ENCODE measurements at regions not wholly inside any gene's neighbourhood (a gene's known extent, or its start where the extent isn't known, plus 50 kb on each side); places are given as distances from the start of the nearest gene placed in this dataset.
"Not testable (repeated sequence)": the region's sequence is repeated elsewhere in the genome, so short reads cannot be mapped to it uniquely, and the experiment has no call there.

GRCh38 chr6:74357321-74357720, 661.3 kb downstream of the CD109 start:
- DNase-seq: no peak

GRCh38 chr6:74356391-74356790, 660.4 kb downstream of the CD109 start:
- no peak for DNase-seq

DNA sequence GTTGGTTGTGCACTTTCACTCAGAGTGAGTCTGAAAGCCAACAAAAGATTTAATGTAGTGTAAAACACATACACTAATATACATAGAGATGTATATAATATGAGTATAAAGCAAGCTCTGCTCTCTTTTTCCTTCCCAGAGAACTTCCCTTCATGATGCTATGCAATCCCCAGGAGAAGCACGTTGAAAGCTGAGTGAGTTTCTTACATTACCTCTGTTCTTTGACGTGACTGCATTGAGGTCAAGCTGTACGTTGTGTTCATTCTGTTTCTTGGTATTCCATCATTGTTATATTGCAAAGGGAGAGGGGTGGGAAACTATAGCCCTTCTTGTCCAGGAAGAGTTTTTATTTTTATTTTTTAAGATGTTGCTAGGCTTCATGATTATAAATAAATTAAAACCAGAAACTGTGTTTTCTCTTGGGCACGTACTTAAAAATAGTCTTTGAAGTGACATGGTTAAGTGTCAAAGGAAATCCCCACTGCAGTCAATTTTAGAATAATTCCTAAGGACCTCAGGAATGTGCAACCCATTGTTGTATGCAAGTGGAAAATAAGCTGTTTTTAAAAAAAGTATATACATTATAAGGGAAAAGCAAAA, 651.0 kb downstream of the CD109 start:
- DNase-seq: no peak

- no peak for DNase-seq
These were observed 647.8 kb downstream of the CD109 start for GRCh38 chr6:74343804-74344203.

- not testable (repeated sequence) for DNase-seq
These were observed 647.3 kb downstream of the CD109 start for GRCh38 chr6:74343321-74343720.

DNA sequence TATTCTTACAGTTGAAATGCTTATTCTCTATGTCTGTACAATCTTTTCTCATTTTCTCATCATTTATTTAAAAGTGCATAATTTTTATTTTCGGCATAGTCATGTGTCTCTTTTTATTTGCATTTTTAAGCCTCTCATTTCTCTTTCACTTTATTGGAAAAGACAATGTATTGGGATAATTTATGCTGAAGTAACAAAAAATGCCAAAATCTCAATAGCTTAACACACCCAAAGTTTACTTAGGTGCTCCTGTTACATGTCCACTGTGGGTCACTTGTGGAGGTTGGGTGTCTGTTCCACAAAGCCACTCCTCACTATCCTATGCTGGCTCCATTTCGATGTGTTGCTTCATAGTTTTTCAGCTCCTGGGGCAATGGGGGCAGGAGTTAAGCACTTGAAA, 638.7 kb downstream of the CD109 start:
- no peak for DNase-seq

- no peak for DNase-seq
These were observed 637.4 kb downstream of the CD109 start for GRCh38 chr6:74333406-74333805.

GRCh38 chr6:74320715-74321114, 624.7 kb downstream of the CD109 start:
- DNase-seq: no peak

DNA sequence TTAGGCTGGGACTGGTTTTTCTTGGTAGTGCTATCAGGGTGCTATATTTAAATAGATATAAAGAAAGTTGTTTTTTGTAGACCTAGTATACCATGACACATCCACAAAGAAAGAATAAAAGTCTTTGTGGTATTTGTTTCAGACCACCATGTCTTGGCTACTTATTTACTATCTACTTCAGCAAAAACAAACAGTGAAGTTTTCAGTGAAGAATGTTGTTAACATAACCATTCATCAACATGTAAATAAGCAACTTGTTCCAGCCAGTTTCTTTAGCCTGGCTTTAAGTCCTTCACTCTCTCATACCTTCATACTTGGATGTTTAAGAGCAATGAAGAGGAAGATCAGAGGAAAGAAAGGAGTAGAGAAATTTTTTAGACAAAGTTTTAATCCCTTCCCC, 624.1 kb downstream of the CD109 start:
- no peak for DNase-seq

DNA sequence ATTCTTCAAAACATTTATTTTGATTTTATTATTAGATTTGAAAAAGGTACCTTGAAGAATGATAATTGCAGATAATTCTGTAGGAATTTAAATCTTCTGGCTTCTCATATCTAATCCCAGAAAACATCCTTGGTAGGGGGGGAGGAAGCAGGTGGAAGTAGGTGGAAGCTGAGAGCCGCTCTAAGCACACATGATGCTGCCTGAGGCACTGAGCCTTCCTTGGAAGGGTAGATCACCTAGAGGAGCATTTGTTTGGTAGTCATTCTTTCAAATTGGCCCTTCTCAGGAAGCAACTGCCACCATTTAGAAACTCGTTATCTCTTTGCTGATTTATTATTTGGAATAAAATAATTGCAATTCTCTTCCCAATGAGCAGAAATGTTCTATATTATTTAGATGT, 623.3 kb downstream of the CD109 start:
- DNase-seq: no peak

- no peak for DNase-seq
These were observed 622.7 kb downstream of the CD109 start for GRCh38 chr6:74318738-74319137.

GRCh38 chr6:74312081-74312480, 616.1 kb downstream of the CD109 start:
- no peak for DNase-seq

DNA sequence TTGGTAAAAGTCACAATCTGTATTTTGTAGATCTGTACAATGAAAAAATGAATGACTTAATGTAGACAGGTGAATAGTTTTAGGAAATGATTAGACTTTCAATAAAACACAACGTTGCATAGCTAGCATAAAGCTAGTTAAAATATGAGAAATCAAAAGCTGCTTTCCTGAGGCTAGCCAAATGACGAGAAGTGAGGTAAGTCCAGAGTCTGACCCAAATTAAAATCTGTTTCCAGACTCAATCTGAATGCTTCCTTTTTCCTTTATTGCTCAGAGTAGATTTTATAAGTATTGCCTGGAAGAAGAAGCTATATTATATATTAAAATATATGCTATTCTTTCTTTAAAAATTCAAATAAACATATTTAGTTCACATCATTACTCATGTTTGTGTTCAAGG, 615.4 kb downstream of the CD109 start:
- no peak for DNase-seq

GRCh38 chr6:74289884-74290283, 593.9 kb downstream of the CD109 start:
- DNase-seq: no peak

DNA sequence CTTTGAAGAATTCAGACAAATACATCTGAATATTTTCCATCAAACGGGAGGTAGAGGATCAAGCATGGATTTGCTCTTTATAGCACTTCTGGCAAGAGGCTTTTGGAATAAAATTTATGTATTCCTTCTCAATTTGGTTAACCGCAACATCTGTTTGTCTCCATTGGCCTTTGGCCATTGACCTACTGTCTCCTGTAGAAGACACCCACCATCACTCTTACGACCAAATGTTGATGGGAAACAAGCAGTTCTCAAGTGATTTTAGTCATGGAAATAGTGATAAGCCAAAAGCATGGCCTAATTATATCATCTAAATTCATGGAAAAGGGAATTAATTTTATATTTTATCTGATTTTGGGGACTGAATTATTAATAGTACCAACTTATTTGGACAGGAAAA, 591.9 kb downstream of the CD109 start:
- DNase-seq: no peak

DNA sequence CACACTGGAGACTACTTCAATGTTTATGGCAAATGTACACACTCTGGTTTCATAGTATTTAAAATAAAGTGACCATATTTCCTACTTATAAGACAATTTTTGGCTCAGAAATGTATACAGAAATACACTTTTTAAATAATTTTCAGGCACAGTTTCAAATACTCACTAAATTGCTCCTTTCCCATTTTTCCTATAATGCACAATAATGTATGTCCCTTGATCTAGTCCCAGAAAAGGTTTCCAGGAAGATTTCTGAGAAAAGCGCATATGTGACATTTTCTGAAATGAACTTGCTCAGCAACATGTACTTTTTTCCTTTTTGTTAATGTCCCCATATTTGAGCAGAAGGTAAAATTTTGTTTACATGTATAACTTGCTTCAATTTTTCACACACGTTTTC, 591.4 kb downstream of the CD109 start:
- DNase-seq: no peak

DNA sequence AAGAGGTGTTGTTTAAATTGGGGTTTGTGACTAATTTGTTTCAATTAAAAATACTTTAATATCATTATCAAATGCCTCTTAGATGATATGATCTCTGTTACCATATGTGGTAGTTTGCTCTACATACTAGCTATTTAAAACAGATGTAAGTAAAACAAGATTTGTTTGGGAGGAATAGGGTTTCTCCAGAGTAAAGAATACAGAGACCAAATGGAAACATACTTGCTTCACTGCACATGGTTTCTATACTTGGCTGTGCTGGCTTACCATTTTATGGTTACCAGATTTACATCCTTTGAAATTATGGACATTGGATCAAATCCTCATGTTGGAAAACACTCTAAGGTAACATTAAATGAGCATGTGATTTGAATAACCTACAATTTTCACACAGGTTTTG, 588.3 kb downstream of the CD109 start:
- DNase-seq: no peak

GRCh38 chr6:74283532-74283931, 587.5 kb downstream of the CD109 start:
- DNase-seq: no peak

- DNase-seq: no peak
These were observed 586.2 kb downstream of the CD109 start for GRCh38 chr6:74282143-74282689.

DNA sequence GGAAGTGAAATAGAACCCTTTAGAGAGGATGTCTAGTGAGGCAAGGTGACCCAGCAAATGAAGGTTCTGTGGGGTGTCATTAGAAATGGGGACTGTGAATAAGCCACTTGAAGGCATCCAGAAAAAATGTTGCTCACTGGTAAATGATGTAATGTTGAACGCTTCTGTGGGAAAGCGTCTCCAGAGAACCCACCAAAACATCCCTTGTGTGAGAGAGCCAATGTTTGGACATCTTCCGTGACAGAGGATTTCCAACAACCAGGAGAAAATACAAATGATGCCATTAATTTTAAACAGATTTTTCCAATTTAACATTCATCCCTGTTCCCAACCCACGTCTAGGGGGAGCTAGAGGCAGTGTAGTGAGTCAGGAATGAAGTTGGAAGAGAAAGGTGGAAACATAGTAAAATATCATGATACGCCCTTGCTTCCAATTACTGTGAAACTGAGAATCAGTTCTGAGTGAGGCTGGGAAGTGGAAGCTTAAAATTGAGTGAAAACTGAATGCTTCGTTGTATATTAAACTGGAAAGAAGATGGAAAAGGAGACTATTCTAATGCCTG, 584.2 kb downstream of the CD109 start:
- no peak for DNase-seq

- DNase-seq: no peak
These were observed 581.8 kb downstream of the CD109 start for GRCh38 chr6:74277777-74278186.

DNA sequence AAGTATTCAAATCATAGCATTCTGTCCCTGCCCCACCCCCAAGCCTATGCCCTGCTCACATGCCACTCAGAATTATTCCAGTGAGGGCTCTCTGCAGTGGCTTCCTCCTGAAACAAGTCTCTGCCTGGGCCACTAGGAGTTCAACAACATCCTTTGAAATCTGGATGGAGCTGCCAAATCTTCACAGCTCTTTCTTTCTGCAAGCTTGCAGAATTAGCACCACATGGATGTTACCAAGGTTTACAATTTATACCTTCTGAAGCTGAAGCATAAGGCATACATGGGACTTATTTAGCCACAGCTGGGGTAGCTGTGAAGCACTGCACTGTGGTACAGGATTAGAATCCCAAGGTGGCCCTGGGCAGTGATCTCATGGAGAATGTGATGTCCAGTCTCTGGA, 577.5 kb downstream of the CD109 start:
- no peak for DNase-seq

DNA sequence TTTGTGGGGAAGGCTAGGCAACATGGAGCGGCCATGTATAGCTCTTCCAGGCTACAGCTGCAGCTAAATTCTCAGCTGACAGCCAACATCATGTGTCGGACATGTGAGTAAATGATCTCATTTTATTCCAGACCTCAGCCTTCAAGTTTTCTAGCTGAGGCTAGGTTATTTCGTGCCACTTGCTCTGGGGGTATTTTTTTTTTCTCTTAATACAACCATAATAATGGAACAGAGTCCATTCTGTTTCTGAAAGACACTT, 573.5 kb downstream of the CD109 start:
- DNase-seq: no peak

GRCh38 chr6:74268815-74269599, 573.0 kb downstream of the CD109 start:
- no peak for DNase-seq

GRCh38 chr6:74259981-74260380, 564.0 kb downstream of the CD109 start:
- DNase-seq: no peak
